ENCODE measurements at regions not wholly inside any gene's neighbourhood (a gene's known extent, or its start where the extent isn't known, plus 50 kb on each side); places are given as distances from the start of the nearest gene placed in this dataset.

DNA sequence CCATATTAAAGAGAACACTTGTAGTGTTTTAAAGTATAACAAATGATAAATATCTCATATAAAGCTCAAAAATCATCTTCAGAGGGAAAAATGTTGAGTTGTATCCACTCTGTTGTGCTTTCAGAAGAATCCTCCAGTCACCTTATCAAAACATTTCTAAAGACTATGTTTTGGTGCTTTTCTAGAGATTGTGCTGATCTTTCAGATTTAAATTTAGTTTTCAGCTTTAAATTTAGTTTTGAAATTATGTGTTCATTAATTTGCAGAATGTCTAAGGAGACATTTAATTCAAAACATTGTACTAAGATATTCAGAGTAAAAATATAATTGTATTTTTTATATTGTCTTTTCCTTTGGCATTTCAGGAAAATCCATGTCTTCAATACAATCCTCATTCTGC lies 303.1 kb upstream of the KYNU start:
- H2BK15ac ChIP-seq (ENCODE audit: low read depth, low read length), result no peak overlapping the region
- H2BK20ac ChIP-seq (ENCODE audit: low read depth, low read length, poor library complexity, severe bottlenecking), result no peak overlapping the region
- no peak overlapping the region for H3K27ac ChIP-seq (ENCODE audit: insufficient read length, low read depth, low read length)
- H3K23ac ChIP-seq (ENCODE audit: insufficient read length, low read depth, low read length), result no peak overlapping the region
- H3K36me3 Mint-ChIP-seq (ENCODE audit: insufficient read depth in 1 of 3, low read depth in 3 of 3), result no peaks in the 10 kb centered on the region
- H3K9ac ChIP-seq (ENCODE audit: extremely low read depth, insufficient read length, low read length), result no peak overlapping the region
- H3K56ac ChIP-seq (ENCODE audit: insufficient read length, low read depth, low read length), result no peak overlapping the region
- no peak overlapping the region for H3K18ac ChIP-seq (ENCODE audit: insufficient read length, low read depth, low read length)
- no peaks in the 10 kb centered on the region for H3K4me1 ChIP-seq (ENCODE audit: insufficient read depth, low read length)
- H4K91ac ChIP-seq (ENCODE audit: insufficient read length, low read depth, low read length), result no peak overlapping the region
- H2BK5ac ChIP-seq (ENCODE audit: insufficient read length, low read length), result no peak overlapping the region
- peaks cover 5 to 10% of the 10 kb centered on the region in 2 experiments; a peak in 3 of 4 replicates for H3K4me1 Mint-ChIP-seq
- H2BK120ac ChIP-seq (ENCODE audit: low read depth, low read length, poor library complexity, severe bottlenecking), result no peak overlapping the region
- H3K9me3 ChIP-seq (ENCODE audit: control insufficient read depth, low read depth, low read length), result no peaks in the 10 kb centered on the region
- H3K27ac Mint-ChIP-seq, result no peak overlapping the region
- H3K4me2 ChIP-seq (ENCODE audit: insufficient read depth, insufficient read length, low read length), result no peak overlapping the region
- H4K20me1 ChIP-seq (ENCODE audit: control insufficient read depth, insufficient read depth, insufficient read length), result no peaks in the 10 kb centered on the region
- no peak overlapping the region for H3T11ph ChIP-seq (ENCODE audit: low read length)
- H2AFZ ChIP-seq (ENCODE audit: low read length), result no peak overlapping the region
- H3K79me1 ChIP-seq (ENCODE audit: insufficient read depth, low read depth, low read length, poor library complexity, severe bottlenecking), result no peaks in the 10 kb centered on the region
- H2BK12ac ChIP-seq (ENCODE audit: insufficient read length, low read depth, low read length), result no peak overlapping the region
- H2AK5ac ChIP-seq (ENCODE audit: insufficient read length, low read length), result no peak overlapping the region
- H3K14ac ChIP-seq (ENCODE audit: insufficient read depth, low read length), result no peak overlapping the region
- no peaks in the 10 kb centered on the region for H3K27me3 ChIP-seq (ENCODE audit: insufficient read depth, low read length)
- no peaks in the 10 kb centered on the region for H3K27me3 Mint-ChIP-seq (ENCODE audit: low read depth)
- no peaks in the 10 kb centered on the region for H3K23me2 ChIP-seq (ENCODE audit: insufficient read length, low read depth, low read length, poor library complexity, severe bottlenecking)
- H3K9me3 Mint-ChIP-seq, result no peaks in the 10 kb centered on the region
- H3K4me3 Mint-ChIP-seq, result no peak overlapping the region
- TF ChIP-seq, protein P1, sequence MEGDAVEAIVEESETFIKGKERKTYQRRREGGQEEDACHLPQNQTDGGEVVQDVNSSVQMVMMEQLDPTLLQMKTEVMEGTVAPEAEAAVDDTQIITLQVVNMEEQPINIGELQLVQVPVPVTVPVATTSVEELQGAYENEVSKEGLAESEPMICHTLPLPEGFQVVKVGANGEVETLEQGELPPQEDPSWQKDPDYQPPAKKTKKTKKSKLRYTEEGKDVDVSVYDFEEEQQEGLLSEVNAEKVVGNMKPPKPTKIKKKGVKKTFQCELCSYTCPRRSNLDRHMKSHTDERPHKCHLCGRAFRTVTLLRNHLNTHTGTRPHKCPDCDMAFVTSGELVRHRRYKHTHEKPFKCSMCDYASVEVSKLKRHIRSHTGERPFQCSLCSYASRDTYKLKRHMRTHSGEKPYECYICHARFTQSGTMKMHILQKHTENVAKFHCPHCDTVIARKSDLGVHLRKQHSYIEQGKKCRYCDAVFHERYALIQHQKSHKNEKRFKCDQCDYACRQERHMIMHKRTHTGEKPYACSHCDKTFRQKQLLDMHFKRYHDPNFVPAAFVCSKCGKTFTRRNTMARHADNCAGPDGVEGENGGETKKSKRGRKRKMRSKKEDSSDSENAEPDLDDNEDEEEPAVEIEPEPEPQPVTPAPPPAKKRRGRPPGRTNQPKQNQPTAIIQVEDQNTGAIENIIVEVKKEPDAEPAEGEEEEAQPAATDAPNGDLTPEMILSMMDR (conservative IDR thresholded peaks at IDR 0.05), result no peak
- H4K5ac ChIP-seq (ENCODE audit: insufficient read length, low read depth, low read length), result no peak overlapping the region
- no peak overlapping the region for H4K8ac ChIP-seq (replicated peaks; ENCODE audit: insufficient read length, low read depth, low read length)
- H3K79me2 ChIP-seq (ENCODE audit: insufficient read depth, low read length), result no peaks in the 10 kb centered on the region
- no peak overlapping the region for H3K4ac ChIP-seq (ENCODE audit: low read depth, low read length)
- DNase-seq, result no peak

All from H9 (cell line).